Natural killer cell (primary cell): ENCODE measurements at regions not wholly inside any gene's neighbourhood (a gene's known extent, or its start where the extent isn't known, plus 50 kb on each side); places are given as distances from the start of the nearest gene placed in this dataset.

Experiments
- ATAC-seq, 3 donors: fragments of 150-1000 bp in 2 of 3; fragments of 200-7000 bp in 1 of 3; cut with Tn5 transposase; 1 replicate in 1 of 3; 2 replicates in 2 of 3; pipeline ENCODE4 v1.10.0; 2021; ENCODE audit warnings: mild to moderate bottlenecking in 2 of 3, moderate library complexity in 2 of 3
- DNase-seq, 2 donors: peaks; one replicate each; pipeline versions ENCODE4 v3.0.0 to v3.0.0-alpha.2; 2013 to 2021; ENCODE audit warnings: mixed read lengths in 1 of 2
- H3K27ac ChIP-seq: one replicate; pipeline ENCODE4 v1.5.1; 2013; ENCODE audit warnings: mild to moderate bottlenecking, low read length
- H3K27me3 ChIP-seq: one replicate; pipeline ENCODE4 v1.6.1; 2013; ENCODE audit warnings: low read length; ENCODE audit not compliant: control insufficient read depth, insufficient read depth
- H3K36me3 ChIP-seq: one replicate; pipeline ENCODE4 v1.6.1; 2013; ENCODE audit warnings: low read length; ENCODE audit not compliant: control insufficient read depth, insufficient read depth
- H3K4me1 ChIP-seq: one replicate; pipeline ENCODE4 v1.6.1; 2013; ENCODE audit warnings: low read length; ENCODE audit not compliant: control insufficient read depth, insufficient read depth
- H3K4me3 ChIP-seq: one replicate; pipeline ENCODE4 v1.5.1; 2013; ENCODE audit warnings: low read length
- H3K9me3 ChIP-seq: one replicate; pipeline ENCODE4 v1.6.1; 2013; ENCODE audit warnings: low read length; ENCODE audit not compliant: control insufficient read depth, insufficient read depth
- H3K27ac Mint-ChIP-seq, 2 donors: one replicate each; pipeline ENCODE4 v1.8.0; 2022; ENCODE audit warnings: mild to moderate bottlenecking in 2 of 2, mixed read lengths in 2 of 2, moderate library complexity in 1 of 2
- H3K27me3 Mint-ChIP-seq, 2 donors: one replicate each; pipeline ENCODE4 v1.8.0; 2022; ENCODE audit warnings: low read depth in 2 of 2, mixed read lengths in 2 of 2
- H3K36me3 Mint-ChIP-seq: one replicate; pipeline ENCODE4 v1.8.0; 2022; ENCODE audit warnings: mixed read lengths
- H3K4me1 Mint-ChIP-seq, 2 donors: one replicate each; pipeline ENCODE4 v1.8.0; 2022; ENCODE audit warnings: mixed read lengths in 2 of 2
- H3K4me3 Mint-ChIP-seq: one replicate; pipeline ENCODE4 v1.8.0; 2022; ENCODE audit warnings: mild to moderate bottlenecking, moderate library complexity, mixed read lengths
- H3K9me3 Mint-ChIP-seq, 2 donors: one replicate each; pipeline ENCODE4 v1.8.0; 2022; ENCODE audit warnings: mixed read lengths in 2 of 2
- CTCF ChIP-seq: fragments of 200-600 bp; IDR thresholded peaks from one replicate; pipeline ENCODE4 v1.8.0; 2022; ENCODE audit warnings: antibody characterized with exemption
- WGBS: methylation state at CpG from one replicate; pipeline ENCODE4 v1.1.7; 2013; ENCODE audit warnings: missing lambda C conversion rate; ENCODE audit not compliant: insufficient coverage; 5-methylcytosine and 5-hydroxymethylcytosine counted together
- intact Hi-C: fragments of 100-400 bp; cut with micrococcal nuclease; formaldehyde crosslinking; loops from one replicate; pipeline ENCODE4 v1.14.2; 2022

- intact Hi-C loops: no loop called here
- Histone ChIP-seq H3K36me3 (no peaks in the 10 kb centered on the region), H3K27ac (no peak overlapping the region), H3K27me3 (peaks cover 2% of the 10 kb centered on the region), H3K4me1 (no peaks in the 10 kb centered on the region), H3K4me3 (no peak overlapping the region), H3K9me3 (no peaks in the 10 kb centered on the region)
- ATAC-seq: no peak
- H3K4me3 Mint-ChIP-seq: no peak overlapping the region
- H3K4me1 Mint-ChIP-seq: no peaks in the 10 kb centered on the region
- TF ChIP-seq CTCF: no peak
- no peak for DNase-seq
- no peaks in the 10 kb centered on the region for H3K36me3 Mint-ChIP-seq
- H3K9me3 Mint-ChIP-seq: no peaks in the 10 kb centered on the region
- H3K27ac Mint-ChIP-seq: no peak overlapping the region
- H3K27me3 Mint-ChIP-seq: no peaks in the 10 kb centered on the region
- WGBS: 87% methylated on average over 2 of the region's 3 CpGs
Observed at GRCh38 chr13:39847336-39847735, 191.9 kb downstream of the COG6 start.

DNA sequence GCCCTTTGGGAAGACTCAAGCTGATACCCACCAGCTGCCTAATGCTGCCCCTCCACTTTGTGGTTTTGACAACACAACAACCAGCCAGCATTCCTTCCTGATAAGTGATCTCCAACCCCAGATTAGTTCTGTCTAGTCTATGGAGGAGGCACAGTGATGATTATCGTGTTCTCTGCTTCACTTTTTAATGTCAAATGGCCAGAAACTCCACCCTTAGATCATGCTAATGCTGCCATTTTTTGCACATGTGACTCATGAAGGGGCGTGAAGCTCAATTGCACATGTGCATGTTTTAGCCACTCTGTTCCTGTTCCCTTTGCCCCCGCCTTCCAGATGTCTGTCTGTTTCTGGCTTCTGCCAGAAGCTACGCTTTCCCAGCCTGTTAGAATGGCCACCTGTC, 199.8 kb downstream of the COG6 start:
- 40% methylated on average over 4 of the region's 4 CpGs for WGBS
- Histone ChIP-seq H3K27ac (no peak overlapping the region), H3K36me3 (no peaks in the 10 kb centered on the region), H3K9me3 (no peaks in the 10 kb centered on the region), H3K27me3 (no peaks in the 10 kb centered on the region), H3K4me1 (no peaks in the 10 kb centered on the region), H3K4me3 (no peak overlapping the region)
- DNase-seq: no peak
- H3K27ac Mint-ChIP-seq: no peak overlapping the region
- no peak for ATAC-seq
- intact Hi-C loops: no loop called here
- no peaks in the 10 kb centered on the region for H3K36me3 Mint-ChIP-seq
- TF ChIP-seq CTCF: no peak
- no peak overlapping the region for H3K4me3 Mint-ChIP-seq
- H3K27me3 Mint-ChIP-seq: peaks cover 0 to 2% of the 10 kb centered on the region in 2 donors
- H3K9me3 Mint-ChIP-seq: peaks cover 0 to 2% of the 10 kb centered on the region in 2 donors
- no peaks in the 10 kb centered on the region for H3K4me1 Mint-ChIP-seq

- no peak for TF ChIP-seq CTCF
- Histone ChIP-seq H3K4me1 (no peaks in the 10 kb centered on the region), H3K36me3 (no peaks in the 10 kb centered on the region), H3K9me3 (no peaks in the 10 kb centered on the region), H3K27ac (no peak overlapping the region), H3K27me3 (no peaks in the 10 kb centered on the region), H3K4me3 (no peak overlapping the region)
- Mint-ChIP-seq H3K4me3 (no peak overlapping the region), H3K9me3 (peaks cover 0 to 2% of the 10 kb centered on the region in 2 donors), H3K36me3 (no peaks in the 10 kb centered on the region), H3K27ac (no peak overlapping the region), H3K27me3 (peaks cover 0 to 7% of the 10 kb centered on the region in 2 donors), H3K4me1 (no peaks in the 10 kb centered on the region)
- intact Hi-C loops: no loop called here
- no peak for DNase-seq
- 89% methylated on average over 8 of the region's 8 CpGs for WGBS
- no peak for ATAC-seq
Observed at GRCh38 chr13:39856714-39857113, 201.3 kb downstream of the COG6 start.

DNA sequence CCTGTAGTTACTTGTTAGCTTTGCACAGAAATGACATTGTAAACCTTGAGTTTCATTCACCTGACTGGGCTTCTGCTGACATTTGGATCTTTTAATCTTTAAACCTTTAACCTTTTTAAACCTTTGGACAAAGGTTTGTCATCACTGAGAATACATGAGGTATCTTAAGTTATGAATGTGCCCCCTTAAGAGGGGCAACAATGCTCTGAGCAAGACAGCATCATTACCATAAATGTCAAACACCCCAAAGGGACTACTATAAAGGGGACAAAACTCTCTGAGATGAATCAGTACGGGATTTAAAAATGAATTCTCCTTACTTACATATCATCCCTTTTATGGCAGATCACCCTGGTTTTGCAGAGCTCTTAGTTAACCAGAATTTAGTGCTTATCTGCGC, 203.3 kb downstream of the COG6 start:
- Histone ChIP-seq H3K4me3 (no peak overlapping the region), H3K4me1 (no peaks in the 10 kb centered on the region), H3K27ac (no peak overlapping the region), H3K36me3 (no peaks in the 10 kb centered on the region), H3K9me3 (no peaks in the 10 kb centered on the region), H3K27me3 (no peaks in the 10 kb centered on the region)
- DNase-seq (no peak), ATAC-seq (no peak)
- H3K4me1 Mint-ChIP-seq: no peaks in the 10 kb centered on the region
- H3K9me3 Mint-ChIP-seq: no peaks in the 10 kb centered on the region
- H3K4me3 Mint-ChIP-seq: no peak overlapping the region
- H3K36me3 Mint-ChIP-seq: no peaks in the 10 kb centered on the region
- H3K27ac Mint-ChIP-seq: no peak overlapping the region
- no peak for TF ChIP-seq CTCF
- intact Hi-C loops: no loop called here
- peaks cover 0 to 7% of the 10 kb centered on the region in 2 donors for H3K27me3 Mint-ChIP-seq
- WGBS: 80% methylated on average over 2 of the region's 2 CpGs
